GM12878 (cell line): ENCODE measurements at regions not wholly inside any gene's neighbourhood (a gene's known extent, or its start where the extent isn't known, plus 50 kb on each side); places are given as distances from the start of the nearest gene placed in this dataset.
"Not testable (repeated sequence)": the region's sequence is repeated elsewhere in the genome, so short reads cannot be mapped to it uniquely, and the experiment has no call there.

ENCODE experiments used
- ATAC-seq: fragments of 200-7000 bp; cut with Tn5 transposase; 3 replicates; pipeline ENCODE4 v1.9.1; 2020; ENCODE audit warnings: mild to moderate bottlenecking, moderate library complexity
- BruUV-seq: library from RNA; stranded (reverse); fragments of 400-500 nt; replicated peaks from 2 replicates; lab custom pipeline; 2021; lab: Mats Ljungman, UMichigan
- CTCF ChIA-PET: fragments of 300-600 bp; sonication (Branson Sonifier 250); formaldehyde crosslinking; extraction: SDS; loops from one replicate; lab custom pipeline; 2021; ENCODE audit warnings: inconsistent platforms; lab: Yijun Ruan, JAX
- POLR2A ChIA-PET: fragments of 350-600 bp; formaldehyde crosslinking; extraction: SDS; loops from one replicate; lab custom pipeline; 2021; ENCODE audit warnings: inconsistent platforms; lab: Charles Lee
- RAD21 ChIA-PET: fragments of 300-600 bp; sonication (Branson Sonifier 250); formaldehyde crosslinking; loops from one replicate; lab custom pipeline; 2023; ENCODE audit warnings: antibody characterized with exemption; ENCODE audit not compliant: unreplicated experiment; lab: Charles Lee
- SMC1A ChIA-PET: fragments of 300-600 bp; sonication (Branson Sonifier 250); formaldehyde crosslinking; loops from one replicate; lab custom pipeline; 2023; ENCODE audit not compliant: unreplicated experiment, uncharacterized antibody; lab: Charles Lee
- DNase-seq: peaks from one replicate; pipeline ENCODE4 v3.0.0-alpha.2; 2011; ENCODE audit warnings: low read depth, low spot score
- FAIRE-seq: peaks from 3 replicates; lab custom pipeline; 2011; peaks lifted over from hg19 to GRCh38; lab: Jason Lieb, UNC
- H2AFZ ChIP-seq: 2 replicates; pipeline ENCODE4 v1.6.0; 2011; ENCODE audit warnings: low read depth, low read length, control low read depth; ENCODE audit not compliant: control insufficient read depth
- H3K27ac ChIP-seq: 2 replicates; pipeline ENCODE4 v1.5.1; 2011; ENCODE audit warnings: control low read depth; ENCODE audit not compliant: control insufficient read depth, insufficient read depth
- H3K27me3 ChIP-seq, 2 experiments: replicated peaks in 1 of 2; 2 replicates each; pipeline versions ENCODE4 v1.6.0 to v1.6.1; 2011; ENCODE audit warnings: low read length in 1 of 2; ENCODE audit not compliant: control insufficient read depth in 2 of 2, insufficient read depth in 2 of 2
- H3K36me3 ChIP-seq, 2 experiments: 2 replicates each; pipeline ENCODE4 v1.5.1; 2011; ENCODE audit warnings: low read length in 1 of 2; ENCODE audit not compliant: control insufficient read depth in 2 of 2, insufficient read depth in 2 of 2
- H3K4me1 ChIP-seq: 2 replicates; pipeline ENCODE4 v1.6.1; 2011; ENCODE audit warnings: mild to moderate bottlenecking, low read length, moderate library complexity, mixed read lengths; ENCODE audit not compliant: control insufficient read depth, insufficient read depth
- H3K4me2 ChIP-seq: 2 replicates; pipeline ENCODE4 v1.6.0; 2011; ENCODE audit warnings: control low read depth; ENCODE audit not compliant: control insufficient read depth, insufficient read depth
- H3K4me3 ChIP-seq: fragments of 200-600 bp; sonication (generic); 2 replicates; pipeline ENCODE4 v1.5.1; 2016
- H3K79me2 ChIP-seq: 2 replicates; pipeline ENCODE4 v1.6.0; 2011; ENCODE audit warnings: low read length; ENCODE audit not compliant: control insufficient read depth, insufficient read depth
- H3K9ac ChIP-seq: 2 replicates; pipeline ENCODE4 v1.8.0; 2011; ENCODE audit warnings: low read length, control low read depth, mixed read lengths; ENCODE audit not compliant: control insufficient read depth, insufficient read depth
- H3K9me3 ChIP-seq: replicated peaks from 3 replicates; pipeline ENCODE4 v1.5.1; 2011; ENCODE audit warnings: mild to moderate bottlenecking, low read length; ENCODE audit not compliant: control insufficient read depth, insufficient read depth
- H4K20me1 ChIP-seq: 2 replicates; pipeline ENCODE4 v1.6.0; 2011; ENCODE audit not compliant: control insufficient read depth, insufficient read depth
- DPF2 ChIP-seq: fragments of 450-650 bp; IDR thresholded peaks from 2 replicates; pipeline ENCODE4 v1.6.1; 2017; ENCODE audit warnings: mild to moderate bottlenecking
- MTA3 ChIP-seq: IDR thresholded peaks from 2 replicates; pipeline ENCODE4 v1.6.1; 2012; ENCODE audit warnings: low read length, inconsistent platforms, borderline replicate concordance
- PAX5 ChIP-seq: IDR thresholded peaks from 2 replicates; pipeline ENCODE4 v1.6.1; 2011; ENCODE audit warnings: low read depth, low read length, borderline replicate concordance
- WGBS: methylation state at CpG from one replicate; pipeline ENCODE4 v1.1.6; 2016; ENCODE audit warnings: low lambda C conversion rate; ENCODE audit not compliant: insufficient replicate concordance, insufficient coverage; ENCODE audit errors: missing lambda C conversion rate; 5-methylcytosine and 5-hydroxymethylcytosine counted together
- in situ Hi-C: fragments of 300-500 bp; cut with MboI; formaldehyde crosslinking; loops from 9 replicates; pipeline ENCODE4 v1.14.3; 2018; ENCODE audit warnings: mixed read lengths
- intact Hi-C: fragments of 100-400 bp; cut with micrococcal nuclease; formaldehyde crosslinking; loops from one replicate; pipeline ENCODE4 v1.14.2; 2022; ENCODE audit not compliant: unreplicated experiment

- CTCF ChIA-PET: no interaction called here
Measured at GRCh38 chr5:56732121-56732520, 83.2 kb upstream of the MAP3K1 start.

GRCh38 chr5:56731473-56731872, 83.9 kb upstream of the MAP3K1 start:
- CTCF ChIA-PET, H4K20me1 ChIP-seq, H3K9me3 ChIP-seq, H3K36me3 ChIP-seq, POLR2A ChIA-PET, H3K4me3 ChIP-seq, ATAC-seq, H3K9ac ChIP-seq, H3K27ac ChIP-seq, SMC1A ChIA-PET, H2AFZ ChIP-seq, H3K4me2 ChIP-seq, H3K79me2 ChIP-seq, BruUV-seq, RAD21 ChIA-PET, DNase-seq, H3K27me3 ChIP-seq, intact Hi-C loops, in situ Hi-C loops, FAIRE-seq: not testable (repeated sequence)
- WGBS: 39% methylated on average over 2 of the region's 2 CpGs
- H3K4me1 ChIP-seq: peaks cover 11% of the 10 kb centered on the region

More at GRCh38 chr5:56732121-56732520, 83.2 kb upstream of the MAP3K1 start:
- ChIA-PET RAD21 (no interaction called here), POLR2A (no interaction called here), SMC1A (interaction anchor here (0.5 kb wide), 1 partner anchor 404 kb away, joined by 3 read pairs; no protein-coding TSS in a partner anchor)
- H3K36me3 ChIP-seq: no peaks in the 10 kb centered on the region
- no peak overlapping the region for H3K4me3 ChIP-seq
- FAIRE-seq (no peak), DNase-seq (no peak), ATAC-seq (no peak)
- no peak overlapping the region for H3K4me2 ChIP-seq
- H3K27ac ChIP-seq: no peak overlapping the region
- TF ChIP-seq PAX5 (no peak), MTA3 (no peak), DPF2 (no peak)
- no TSS peak for BruUV-seq
- in situ Hi-C loops (no loop called here), intact Hi-C loops (no loop called here)
- H2AFZ ChIP-seq: no peak overlapping the region
- H3K9ac ChIP-seq: no peak overlapping the region
- peaks cover 0 to 2% of the 10 kb centered on the region in 2 experiments; a peak in 1 of 4 replicates for H3K27me3 ChIP-seq
- WGBS: 55% methylated on average over 6 of the region's 6 CpGs
- H3K4me1 ChIP-seq: peaks cover 16% of the 10 kb centered on the region
- H3K79me2 ChIP-seq: no peaks in the 10 kb centered on the region
- H3K9me3 ChIP-seq: no peaks in the 10 kb centered on the region; the same call in 2 of the 3 replicates
- no peaks in the 10 kb centered on the region for H4K20me1 ChIP-seq
